ENCODE measurements at regions not wholly inside any gene's neighbourhood (a gene's known extent, or its start where the extent isn't known, plus 50 kb on each side); places are given as distances from the start of the nearest gene placed in this dataset.

DNA sequence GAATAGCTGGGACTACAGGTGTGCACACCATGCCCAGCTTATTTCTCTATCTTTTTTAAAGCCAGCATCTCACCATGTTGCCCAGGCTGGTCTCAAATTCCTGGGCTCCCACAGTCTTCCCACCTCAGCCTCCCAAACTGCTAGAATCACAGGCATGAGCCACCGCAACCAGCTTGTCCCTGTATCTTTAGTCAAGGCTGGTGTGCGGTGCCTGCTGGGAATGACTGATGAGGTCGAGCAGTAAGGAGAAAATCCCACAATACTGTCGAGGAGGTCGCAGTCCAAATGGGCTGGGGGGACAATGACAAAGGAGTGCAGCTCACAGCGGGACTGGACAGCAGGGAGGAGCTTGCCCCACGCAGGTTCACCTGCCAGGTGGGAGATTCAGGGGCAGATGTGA lies 50.2 kb upstream of the CALN1 start:
- TF ChIP-seq, protein P1, sequence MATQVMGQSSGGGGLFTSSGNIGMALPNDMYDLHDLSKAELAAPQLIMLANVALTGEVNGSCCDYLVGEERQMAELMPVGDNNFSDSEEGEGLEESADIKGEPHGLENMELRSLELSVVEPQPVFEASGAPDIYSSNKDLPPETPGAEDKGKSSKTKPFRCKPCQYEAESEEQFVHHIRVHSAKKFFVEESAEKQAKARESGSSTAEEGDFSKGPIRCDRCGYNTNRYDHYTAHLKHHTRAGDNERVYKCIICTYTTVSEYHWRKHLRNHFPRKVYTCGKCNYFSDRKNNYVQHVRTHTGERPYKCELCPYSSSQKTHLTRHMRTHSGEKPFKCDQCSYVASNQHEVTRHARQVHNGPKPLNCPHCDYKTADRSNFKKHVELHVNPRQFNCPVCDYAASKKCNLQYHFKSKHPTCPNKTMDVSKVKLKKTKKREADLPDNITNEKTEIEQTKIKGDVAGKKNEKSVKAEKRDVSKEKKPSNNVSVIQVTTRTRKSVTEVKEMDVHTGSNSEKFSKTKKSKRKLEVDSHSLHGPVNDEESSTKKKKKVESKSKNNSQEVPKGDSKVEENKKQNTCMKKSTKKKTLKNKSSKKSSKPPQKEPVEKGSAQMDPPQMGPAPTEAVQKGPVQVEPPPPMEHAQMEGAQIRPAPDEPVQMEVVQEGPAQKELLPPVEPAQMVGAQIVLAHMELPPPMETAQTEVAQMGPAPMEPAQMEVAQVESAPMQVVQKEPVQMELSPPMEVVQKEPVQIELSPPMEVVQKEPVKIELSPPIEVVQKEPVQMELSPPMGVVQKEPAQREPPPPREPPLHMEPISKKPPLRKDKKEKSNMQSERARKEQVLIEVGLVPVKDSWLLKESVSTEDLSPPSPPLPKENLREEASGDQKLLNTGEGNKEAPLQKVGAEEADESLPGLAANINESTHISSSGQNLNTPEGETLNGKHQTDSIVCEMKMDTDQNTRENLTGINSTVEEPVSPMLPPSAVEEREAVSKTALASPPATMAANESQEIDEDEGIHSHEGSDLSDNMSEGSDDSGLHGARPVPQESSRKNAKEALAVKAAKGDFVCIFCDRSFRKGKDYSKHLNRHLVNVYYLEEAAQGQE (IDR thresholded peaks at IDR 0.05; ENCODE audit: low read depth) = no peak
- TF ChIP-seq RAD21 (IDR thresholded peaks at IDR 0.05; ENCODE audit: low read depth) (no peak), EGR1 (IDR thresholded peaks at IDR 0.05) (no peak), CEBPB (IDR thresholded peaks at IDR 0.05) (no peak), EP300 (IDR thresholded peaks at IDR 0.05; ENCODE audit: borderline replicate concordance) (no peak), FOXM1 (IDR thresholded peaks at IDR 0.05; ENCODE audit: borderline replicate concordance, low read depth) (no peak), CREB1 (IDR thresholded peaks at IDR 0.05; ENCODE audit: low read depth) (no peak)
- TF ChIP-seq, protein P2, sequence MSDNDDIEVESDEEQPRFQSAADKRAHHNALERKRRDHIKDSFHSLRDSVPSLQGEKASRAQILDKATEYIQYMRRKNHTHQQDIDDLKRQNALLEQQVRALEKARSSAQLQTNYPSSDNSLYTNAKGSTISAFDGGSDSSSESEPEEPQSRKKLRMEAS (IDR thresholded peaks at IDR 0.05) = no peak
